Fibroblast of the aortic adventitia (primary cell): ENCODE measurements at regions not wholly inside any gene's neighbourhood (a gene's known extent, or its start where the extent isn't known, plus 50 kb on each side); places are given as distances from the start of the nearest gene placed in this dataset.

Source experiments
- DNase-seq: peaks from one replicate; pipeline ENCODE4 v3.0.0-alpha.2; 2010; ENCODE audit warnings: low read depth
- H3K4me3 ChIP-seq: 2 replicates; pipeline ENCODE4 v1.5.1; 2011; ENCODE audit warnings: low read depth, mild to moderate bottlenecking, control low read depth, low read length, moderate library complexity
- TF ChIP-seq, protein P1 (sequence below): IDR thresholded peaks from 2 replicates; pipeline ENCODE4 v1.5.1; 2011; ENCODE audit warnings: mild to moderate bottlenecking, low read length, control low read depth, inconsistent platforms; ENCODE audit not compliant: insufficient read depth

DNA sequence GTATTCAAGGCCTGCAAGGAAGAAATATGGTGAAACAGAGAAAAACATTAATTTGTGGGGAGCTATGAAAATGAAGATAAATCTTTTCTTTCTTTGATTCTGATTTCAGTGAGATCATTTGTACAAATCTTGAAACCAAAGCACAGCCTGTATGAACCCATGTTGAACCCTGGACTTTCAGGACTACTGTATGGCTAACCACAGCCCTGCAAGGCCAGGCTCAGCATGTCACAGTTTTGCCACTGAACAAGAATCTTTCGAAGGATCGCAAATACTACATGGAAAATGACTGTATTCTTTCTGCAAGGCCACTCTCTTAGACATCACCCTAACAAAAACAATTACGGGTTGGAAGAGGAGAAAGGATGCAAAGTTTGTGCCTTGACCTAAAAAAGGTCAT lies 161.7 kb upstream of the MAF start:
- no peak for DNase-seq
- TF ChIP-seq, protein P1, sequence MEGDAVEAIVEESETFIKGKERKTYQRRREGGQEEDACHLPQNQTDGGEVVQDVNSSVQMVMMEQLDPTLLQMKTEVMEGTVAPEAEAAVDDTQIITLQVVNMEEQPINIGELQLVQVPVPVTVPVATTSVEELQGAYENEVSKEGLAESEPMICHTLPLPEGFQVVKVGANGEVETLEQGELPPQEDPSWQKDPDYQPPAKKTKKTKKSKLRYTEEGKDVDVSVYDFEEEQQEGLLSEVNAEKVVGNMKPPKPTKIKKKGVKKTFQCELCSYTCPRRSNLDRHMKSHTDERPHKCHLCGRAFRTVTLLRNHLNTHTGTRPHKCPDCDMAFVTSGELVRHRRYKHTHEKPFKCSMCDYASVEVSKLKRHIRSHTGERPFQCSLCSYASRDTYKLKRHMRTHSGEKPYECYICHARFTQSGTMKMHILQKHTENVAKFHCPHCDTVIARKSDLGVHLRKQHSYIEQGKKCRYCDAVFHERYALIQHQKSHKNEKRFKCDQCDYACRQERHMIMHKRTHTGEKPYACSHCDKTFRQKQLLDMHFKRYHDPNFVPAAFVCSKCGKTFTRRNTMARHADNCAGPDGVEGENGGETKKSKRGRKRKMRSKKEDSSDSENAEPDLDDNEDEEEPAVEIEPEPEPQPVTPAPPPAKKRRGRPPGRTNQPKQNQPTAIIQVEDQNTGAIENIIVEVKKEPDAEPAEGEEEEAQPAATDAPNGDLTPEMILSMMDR, result no peak
- H3K4me3 ChIP-seq, result no peak overlapping the region

DNA sequence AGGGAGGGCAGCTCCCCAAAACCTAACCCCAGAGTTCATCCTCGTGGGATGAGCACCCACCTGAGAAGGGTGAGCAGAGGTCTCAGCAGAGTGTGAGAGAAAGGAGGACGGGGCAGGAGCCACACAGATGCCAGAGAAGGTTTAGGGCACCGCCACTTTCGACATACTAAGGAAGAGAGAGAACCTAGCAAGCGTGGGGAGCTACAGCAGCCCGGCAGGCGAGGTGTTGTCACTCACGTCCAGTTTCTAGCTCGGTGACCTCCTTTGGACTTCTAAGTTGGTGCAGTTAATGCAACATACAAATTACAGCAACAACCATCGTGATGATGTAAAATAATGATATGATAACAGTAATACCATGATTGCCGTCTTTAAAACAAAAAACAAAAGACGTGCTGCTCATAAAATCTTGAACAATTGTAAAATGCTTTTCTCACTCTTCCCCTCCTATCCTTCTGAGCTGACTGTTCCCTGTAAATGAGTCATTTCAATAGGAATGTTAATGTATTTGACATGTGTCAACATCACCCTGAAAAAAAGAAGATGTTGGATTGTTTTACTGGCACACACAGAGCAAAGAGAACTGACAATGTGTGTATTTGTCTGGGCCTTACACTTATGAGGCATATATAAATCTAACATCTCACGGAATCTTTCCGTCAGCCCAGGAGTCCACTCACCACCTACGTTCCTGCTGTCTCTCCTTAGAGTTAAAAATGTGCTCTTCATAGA lies 158.2 kb upstream of the MAF start:
- TF ChIP-seq, protein P1, result no peak
- no peak overlapping the region for H3K4me3 ChIP-seq
- DNase-seq, result no peak

DNA sequence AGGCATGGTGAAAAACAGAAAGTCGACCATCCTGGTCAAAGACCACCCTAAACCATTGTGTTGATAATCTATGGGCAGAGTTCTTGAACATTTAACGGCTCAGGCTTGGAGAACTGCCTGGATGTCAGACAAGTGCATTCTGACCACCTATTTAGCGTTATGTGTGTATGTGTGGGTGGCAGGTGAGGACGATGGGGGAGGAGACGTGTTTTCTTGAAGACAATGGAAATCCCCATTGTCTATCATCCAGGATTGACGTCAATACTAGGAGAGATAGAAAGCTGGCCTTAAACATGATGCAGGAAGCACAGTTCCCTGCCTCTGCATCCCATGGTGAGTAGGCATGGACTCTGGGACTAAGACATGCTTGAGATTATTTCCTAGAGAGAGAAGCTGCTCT lies 157.4 kb upstream of the MAF start:
- TF ChIP-seq, protein P1, result no peak
- no peak for DNase-seq
- H3K4me3 ChIP-seq, result no peak overlapping the region

DNA sequence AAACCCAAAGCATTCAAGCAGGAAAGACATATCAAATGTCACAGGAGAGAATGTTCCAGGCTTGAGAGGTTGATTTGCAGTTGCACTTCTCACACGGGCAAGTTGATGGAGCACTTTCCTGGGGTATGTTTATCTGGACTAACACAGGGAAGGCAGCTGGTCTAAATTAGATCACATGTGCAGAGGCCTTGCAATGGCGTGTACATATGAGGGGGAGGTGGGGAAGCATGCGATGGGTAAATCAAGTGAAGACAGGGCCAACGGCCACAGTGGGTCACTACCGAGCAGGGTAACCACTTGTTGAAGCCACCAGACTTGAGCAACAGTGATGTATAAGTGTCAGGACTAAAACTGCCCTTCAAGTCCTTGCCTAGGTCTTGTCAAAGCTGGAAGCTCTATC lies 156.6 kb upstream of the MAF start:
- TF ChIP-seq, protein P1, result no peak
- DNase-seq, result no peak
- no peak overlapping the region for H3K4me3 ChIP-seq

DNA sequence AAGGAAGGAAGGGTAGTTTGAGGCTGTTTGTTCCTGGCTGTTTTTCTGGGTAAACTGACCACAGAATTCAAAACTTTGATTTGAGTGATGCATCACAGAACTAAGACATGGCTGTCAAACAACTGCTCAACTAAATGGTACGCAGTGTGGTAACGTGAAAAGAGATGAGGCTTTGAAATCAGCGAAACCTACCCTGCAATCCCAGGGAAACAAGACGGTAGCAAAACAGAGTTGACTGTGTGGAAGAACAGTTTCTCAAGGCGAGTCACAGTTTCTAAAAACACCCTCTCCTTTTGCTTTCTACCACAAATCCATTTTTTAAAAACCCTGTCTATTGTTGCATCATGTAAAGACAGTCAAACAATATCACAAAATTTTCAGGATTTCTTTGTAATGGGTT lies 156.0 kb upstream of the MAF start:
- no peak for DNase-seq
- no peak overlapping the region for H3K4me3 ChIP-seq
- TF ChIP-seq, protein P1, result no peak

DNA sequence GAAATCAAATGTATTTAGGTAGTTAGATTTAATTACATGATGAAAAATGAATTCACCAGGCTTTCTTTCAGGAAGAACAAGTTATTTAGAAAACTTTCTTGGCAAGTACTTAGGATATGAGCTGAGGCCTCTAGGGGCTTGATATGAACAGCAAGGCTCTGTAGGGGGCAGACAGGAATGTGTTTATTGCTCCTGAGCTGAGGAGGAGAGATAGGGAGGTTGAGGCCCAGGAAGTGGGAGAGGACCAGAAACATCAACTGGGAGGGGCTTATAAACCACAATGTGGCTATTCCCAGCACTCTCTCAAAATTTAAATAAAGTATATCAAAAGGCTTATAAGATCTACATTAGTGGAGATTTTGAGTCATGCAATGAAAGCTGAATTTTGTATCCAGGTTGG lies 154.0 kb upstream of the MAF start:
- no peak for DNase-seq
- H3K4me3 ChIP-seq, result no peak overlapping the region
- TF ChIP-seq, protein P1, result no peak

DNA sequence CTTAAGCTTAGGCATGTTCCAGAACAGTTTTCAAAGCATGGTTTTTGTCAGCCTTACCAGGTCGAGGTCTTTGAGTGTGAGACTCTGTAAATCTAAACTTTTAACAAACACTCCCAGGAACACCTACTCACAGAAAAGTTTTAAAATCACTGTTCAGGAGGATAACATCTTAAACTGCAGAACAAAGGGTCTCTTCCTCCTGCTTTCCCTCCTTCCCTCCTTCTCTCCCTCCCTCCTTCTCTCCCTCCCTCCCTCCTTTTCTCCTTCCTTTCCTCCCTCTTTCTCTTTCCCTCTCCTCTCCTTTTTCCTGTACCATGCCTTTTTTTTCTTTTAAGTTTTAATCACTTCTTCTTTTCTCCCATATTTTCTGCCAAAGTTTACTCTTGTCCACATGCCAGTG lies 153.5 kb upstream of the MAF start:
- DNase-seq, result no peak
- H3K4me3 ChIP-seq, result no peak overlapping the region
- TF ChIP-seq, protein P1, result no peak
